HG03025 (cell line): ENCODE measurements at regions not wholly inside any gene's neighbourhood (a gene's known extent, or its start where the extent isn't known, plus 50 kb on each side); places are given as distances from the start of the nearest gene placed in this dataset.

Experiments
- ATAC-seq: cut with Tn5 transposase; IDR thresholded peaks from one replicate; pipeline ENCODE4 v1.9.1; 2021; ENCODE audit warnings: mild to moderate bottlenecking, moderate library complexity; ENCODE audit not compliant: unreplicated experiment, low FRiP score

GRCh38 chr11:110989428-110990133, 255.9 kb upstream of the POU2AF2 start:
- no peak for ATAC-seq

GRCh38 chr11:110988671-110989070, 256.9 kb upstream of the POU2AF2 start:
- ATAC-seq: no peak

- ATAC-seq: no peak
Measured at GRCh38 chr11:110986016-110986415, 259.5 kb upstream of the POU2AF2 start.

GRCh38 chr11:110985547-110985946, 260.0 kb upstream of the POU2AF2 start:
- no peak for ATAC-seq

GRCh38 chr11:110984693-110985092, 260.8 kb upstream of the POU2AF2 start:
- no peak for ATAC-seq

GRCh38 chr11:110984147-110984546, 261.4 kb upstream of the POU2AF2 start:
- no peak for ATAC-seq

- no peak for ATAC-seq
Measured at GRCh38 chr11:110982214-110982613, 263.3 kb upstream of the POU2AF2 start.

- no peak for ATAC-seq
Measured at GRCh38 chr11:110979696-110980095, 265.8 kb upstream of the POU2AF2 start.

GRCh38 chr11:110977661-110978060, 265.4 kb upstream of the ARHGAP20 start:
- ATAC-seq: no peak

GRCh38 chr11:110974731-110975130, 262.5 kb upstream of the ARHGAP20 start:
- ATAC-seq: no peak

- no peak for ATAC-seq
Measured at GRCh38 chr11:110973401-110973980, 261.3 kb upstream of the ARHGAP20 start.

GRCh38 chr11:110972640-110973039, 260.4 kb upstream of the ARHGAP20 start:
- ATAC-seq: no peak

- no peak for ATAC-seq
Measured at GRCh38 chr11:110972106-110972505, 259.9 kb upstream of the ARHGAP20 start.

- ATAC-seq: no peak
Measured at GRCh38 chr11:110971140-110971539, 258.9 kb upstream of the ARHGAP20 start.

GRCh38 chr11:110968348-110969062, 256.3 kb upstream of the ARHGAP20 start:
- no peak for ATAC-seq

- no peak for ATAC-seq
Measured at GRCh38 chr11:110966131-110966530, 253.9 kb upstream of the ARHGAP20 start.

- ATAC-seq: no peak
Measured at GRCh38 chr11:110962921-110963320, 250.7 kb upstream of the ARHGAP20 start.

- ATAC-seq: no peak
Measured at GRCh38 chr11:110960167-110960566, 247.9 kb upstream of the ARHGAP20 start.

- no peak for ATAC-seq
Measured at GRCh38 chr11:110958216-110958615, 246.0 kb upstream of the ARHGAP20 start.

GRCh38 chr11:110955776-110956175, 243.5 kb upstream of the ARHGAP20 start:
- no peak for ATAC-seq

- no peak for ATAC-seq
Measured at GRCh38 chr11:110951950-110952503, 239.8 kb upstream of the ARHGAP20 start.
